SW480 (cell line): ENCODE measurements at regions not wholly inside any gene's neighbourhood (a gene's known extent, or its start where the extent isn't known, plus 50 kb on each side); places are given as distances from the start of the nearest gene placed in this dataset.
A peak's percentile ranks its signal among the peaks of the same experiment; 100 is the strongest.

Source experiments
- DNase-seq: peaks from one replicate; pipeline ENCODE4 v3.0.0-alpha.2; 2016; ENCODE audit warnings: low spot score

DNA sequence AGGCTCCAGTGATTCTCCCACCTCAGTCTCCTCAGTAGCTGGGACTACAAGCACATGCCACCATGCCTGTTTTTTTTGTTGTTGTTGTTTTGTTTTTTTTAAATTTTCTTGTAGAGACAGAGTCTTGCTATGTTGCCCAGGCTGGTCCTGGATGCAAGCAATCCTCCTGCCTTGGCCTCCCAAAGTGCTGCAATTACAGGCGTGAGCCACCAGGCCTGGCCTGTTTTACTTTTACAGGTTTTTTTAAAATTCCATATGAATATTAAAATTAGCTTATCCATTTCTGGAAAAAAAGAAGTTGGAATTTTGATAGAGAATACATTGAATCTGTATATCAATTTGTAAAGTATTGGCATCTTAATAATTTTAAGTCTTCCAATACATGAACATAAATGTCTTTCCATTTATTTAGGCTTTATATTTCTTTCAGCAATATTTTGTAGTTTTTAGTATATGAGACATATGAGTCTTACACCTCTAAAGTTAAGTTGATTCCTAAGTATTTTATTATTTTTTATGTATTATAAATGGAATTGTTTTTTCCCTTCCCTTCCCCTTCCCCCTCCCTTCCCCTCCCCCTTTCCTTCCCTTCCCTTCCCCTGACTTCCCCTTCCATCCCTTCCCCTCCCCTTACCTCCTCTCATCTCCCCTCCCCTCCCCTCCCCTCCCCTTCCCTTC is 323.5 kb upstream of the SALL1 start:
- DNase-seq, result no peak

GRCh38 chr16:51473091-51473490 is 322.0 kb upstream of the SALL1 start:
- DNase-seq, result no peak

DNA sequence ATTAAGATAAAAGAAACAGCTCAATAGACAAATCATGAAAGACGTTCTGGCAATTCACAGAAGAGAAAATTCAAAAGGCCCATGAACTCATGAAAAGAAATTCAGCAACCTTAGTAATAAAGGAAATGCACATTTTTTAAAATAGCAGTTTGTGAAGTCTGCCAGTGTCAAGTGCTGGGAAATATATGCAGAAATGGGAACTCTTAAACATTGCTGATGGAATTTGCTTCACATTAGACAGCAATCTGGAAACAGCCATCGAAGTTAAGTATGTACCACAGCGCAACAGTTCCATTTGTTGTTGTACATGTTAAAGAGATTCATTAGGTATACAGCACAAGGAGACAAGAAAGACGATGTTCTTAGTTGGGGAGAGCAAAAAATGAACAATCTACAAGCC is 319.4 kb upstream of the SALL1 start:
- DNase-seq, result no peak

DNA sequence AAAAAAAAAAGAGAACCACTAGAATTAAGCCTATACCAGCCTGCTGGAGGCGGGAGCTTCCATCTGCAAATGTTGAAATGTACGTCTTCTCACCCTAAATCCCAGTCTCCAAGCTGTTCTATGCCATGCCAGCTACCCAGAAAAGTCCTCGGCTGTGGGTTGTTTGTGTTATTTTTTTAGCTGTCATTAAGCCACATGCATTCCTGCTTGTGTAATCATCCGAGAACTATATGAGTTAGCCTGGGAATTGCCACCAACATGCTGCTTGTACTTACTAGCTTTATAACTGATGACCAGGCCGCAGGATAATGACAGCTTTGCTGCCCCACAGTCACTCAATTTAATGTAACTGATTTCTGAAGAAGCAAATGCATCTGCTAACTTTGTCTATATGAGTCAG is 313.9 kb upstream of the SALL1 start:
- DNase-seq, result peak; percentile 45

DNA sequence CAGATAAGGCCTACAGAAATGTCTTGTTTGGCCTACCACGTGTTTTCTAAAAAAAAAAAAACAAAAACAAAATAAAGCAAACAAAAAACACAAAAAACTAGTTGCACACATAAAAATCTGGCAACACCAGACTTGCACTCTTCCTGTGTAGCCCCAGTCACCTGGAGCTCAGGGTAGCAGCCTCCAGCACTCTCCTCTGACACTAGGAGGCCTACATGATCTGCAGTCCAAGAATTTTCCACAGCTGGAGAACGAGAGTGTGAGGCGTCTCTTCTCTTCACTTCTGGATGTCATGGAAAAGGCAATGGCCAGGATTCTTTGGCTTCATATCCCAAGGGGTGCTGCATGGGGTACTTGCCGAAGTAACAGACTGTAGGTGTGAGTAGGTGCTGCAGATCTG is 310.2 kb upstream of the SALL1 start:
- no peak for DNase-seq

GRCh38 chr16:51458356-51459140 is 307.5 kb upstream of the SALL1 start:
- no peak for DNase-seq

GRCh38 chr16:51457775-51458174 is 306.7 kb upstream of the SALL1 start:
- no peak for DNase-seq

DNA sequence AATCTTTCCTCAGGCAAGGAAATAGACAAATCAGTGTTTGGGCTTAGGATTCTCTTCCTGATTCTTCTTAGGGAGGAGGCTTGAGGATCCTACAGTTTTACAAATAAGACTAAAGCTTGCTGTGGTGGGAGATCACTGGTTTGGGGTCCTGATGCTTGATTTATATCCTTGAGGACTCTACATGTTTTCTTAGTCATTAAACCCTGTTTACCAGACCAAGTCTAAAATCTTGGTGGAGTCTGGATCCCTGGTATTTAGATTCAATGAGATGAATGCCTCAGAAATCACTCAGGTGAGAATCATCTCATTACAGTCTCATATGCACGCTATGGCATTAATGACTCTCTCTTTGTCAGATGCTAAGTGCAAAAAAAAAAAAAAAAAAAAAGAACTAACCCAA is 304.3 kb upstream of the SALL1 start:
- no peak for DNase-seq

DNA sequence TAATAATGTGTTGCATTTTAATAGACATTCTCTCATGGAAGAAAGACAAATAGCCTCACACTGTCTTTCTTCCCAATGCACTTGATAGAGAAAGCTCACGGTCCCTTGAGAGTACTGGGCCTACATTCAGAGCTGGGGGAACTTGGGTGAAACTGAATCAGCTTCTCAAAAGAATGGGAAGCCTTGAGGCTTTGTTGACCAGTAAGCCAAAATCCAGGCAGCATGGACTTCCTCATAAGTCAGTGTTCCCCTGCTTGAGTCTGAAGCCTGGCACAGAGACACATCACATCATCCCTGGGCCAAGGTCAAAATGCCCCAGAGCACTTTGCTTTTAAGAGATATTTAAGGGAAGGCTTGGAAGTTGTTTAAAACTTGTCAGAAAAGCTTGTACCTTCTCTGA is 302.2 kb upstream of the SALL1 start:
- no peak for DNase-seq

DNA sequence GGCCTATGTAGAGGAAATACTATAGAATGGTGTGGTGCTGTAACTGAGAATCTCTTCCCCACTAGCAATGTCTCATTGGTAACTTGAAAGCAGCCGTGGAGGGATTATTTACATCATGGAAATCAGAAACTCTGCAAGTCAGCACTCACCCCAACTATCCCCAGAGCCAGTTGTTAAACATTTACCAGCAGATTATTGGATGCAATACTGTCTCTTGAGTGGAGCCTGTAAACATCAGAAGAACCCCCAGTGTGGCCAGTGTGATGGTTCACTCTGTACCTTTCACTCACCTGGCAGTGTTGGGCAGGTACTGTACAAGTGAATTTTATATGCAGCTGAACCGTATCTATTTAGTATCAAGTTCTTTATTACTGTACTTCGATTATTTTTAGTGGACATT is 299.8 kb upstream of the SALL1 start:
- DNase-seq, result peak; percentile 25

DNA sequence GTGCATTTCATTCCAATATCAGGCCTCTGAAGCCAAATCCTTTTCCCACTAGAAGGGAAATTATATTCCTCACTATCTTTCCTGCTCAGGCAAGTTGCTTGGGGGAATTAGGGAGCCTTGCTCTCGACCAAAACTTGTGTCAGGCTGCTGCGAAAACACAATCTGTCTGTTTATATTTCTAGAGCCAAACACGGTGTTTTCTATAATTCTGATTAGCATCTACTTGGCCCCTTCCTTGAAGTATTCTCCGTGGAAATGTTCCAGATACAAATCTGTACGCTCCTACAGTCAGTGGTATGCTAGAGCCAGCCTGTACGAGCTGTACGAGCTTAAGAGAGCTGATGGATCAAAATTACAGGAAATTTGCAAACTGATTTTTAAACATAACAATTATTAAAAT is 299.3 kb upstream of the SALL1 start:
- DNase-seq, result no peak

DNA sequence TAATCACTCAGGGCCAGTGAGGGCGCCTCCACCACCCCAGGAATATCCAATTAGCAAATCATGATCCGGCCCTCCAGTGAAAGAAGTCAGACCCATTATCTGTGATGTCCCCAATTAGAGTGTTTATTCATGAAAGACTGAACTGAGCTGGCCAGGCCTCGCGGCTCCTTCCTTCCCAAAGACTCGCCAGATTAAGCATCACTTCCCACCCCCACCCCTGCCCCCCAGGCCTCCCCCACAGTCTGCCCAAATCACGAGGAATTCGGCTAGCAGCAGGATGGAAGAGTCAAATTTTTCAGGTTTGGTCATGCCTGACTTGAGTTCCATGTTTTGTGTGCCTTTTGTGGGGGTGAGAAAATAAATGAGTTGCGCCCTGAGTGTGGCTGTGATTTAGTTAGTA is 298.4 kb upstream of the SALL1 start:
- DNase-seq, result no peak

DNA sequence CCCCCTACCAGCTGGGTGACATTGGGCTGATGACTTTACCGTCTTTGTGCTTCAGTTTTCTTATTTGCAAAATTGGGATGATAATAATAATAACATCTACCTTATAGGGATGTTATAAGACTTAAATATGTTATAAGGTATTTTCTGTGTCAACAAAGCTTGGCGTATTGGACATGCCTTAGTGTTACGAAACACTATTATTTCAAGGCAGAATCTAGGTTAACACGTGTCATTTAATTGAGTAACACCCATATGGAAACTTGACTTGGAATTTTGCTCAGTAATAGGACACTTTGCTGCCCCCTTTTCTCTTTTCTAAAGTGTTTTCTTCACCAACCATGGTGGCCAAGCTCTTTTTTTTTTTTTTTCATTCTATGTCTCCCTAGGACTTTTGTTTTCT is 294.2 kb upstream of the SALL1 start:
- DNase-seq, result no peak

- no peak for DNase-seq
Observed at GRCh38 chr16:51443934-51444333, 292.9 kb upstream of the SALL1 start.

DNA sequence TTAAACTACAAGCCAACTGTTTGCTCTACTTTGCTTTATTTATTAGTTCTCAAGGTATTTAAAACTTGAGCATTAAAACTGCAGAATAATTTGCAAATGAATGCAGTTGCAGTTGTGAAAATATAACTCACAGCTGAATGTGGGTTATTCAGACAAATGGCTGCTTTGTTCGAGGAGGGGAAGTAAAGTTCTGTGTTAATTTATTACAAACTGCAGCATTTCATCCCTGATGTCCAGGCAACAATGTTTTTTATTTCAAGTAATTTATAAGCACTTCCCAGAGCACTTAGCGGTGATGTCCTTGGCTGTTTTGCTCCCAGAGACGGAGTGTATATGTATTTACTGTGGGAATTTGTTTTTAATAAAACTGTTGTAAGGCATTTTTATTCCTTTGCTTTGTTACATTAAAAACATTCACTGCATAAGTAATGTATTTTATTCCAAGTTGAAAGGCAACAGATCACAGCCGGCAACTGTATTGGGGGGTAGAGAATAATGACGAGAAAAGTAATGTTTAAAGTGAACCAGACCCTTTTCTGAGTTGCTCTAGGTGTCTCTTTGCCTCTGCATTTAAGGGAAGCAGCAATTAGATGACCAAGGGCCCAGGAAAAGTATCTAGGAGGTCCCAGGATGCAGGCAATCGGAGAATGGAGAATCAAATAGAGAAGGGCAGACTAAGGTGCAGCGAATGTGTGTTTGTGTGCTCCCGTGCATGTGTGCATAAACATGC is 291.2 kb upstream of the SALL1 start:
- no peak for DNase-seq

DNA sequence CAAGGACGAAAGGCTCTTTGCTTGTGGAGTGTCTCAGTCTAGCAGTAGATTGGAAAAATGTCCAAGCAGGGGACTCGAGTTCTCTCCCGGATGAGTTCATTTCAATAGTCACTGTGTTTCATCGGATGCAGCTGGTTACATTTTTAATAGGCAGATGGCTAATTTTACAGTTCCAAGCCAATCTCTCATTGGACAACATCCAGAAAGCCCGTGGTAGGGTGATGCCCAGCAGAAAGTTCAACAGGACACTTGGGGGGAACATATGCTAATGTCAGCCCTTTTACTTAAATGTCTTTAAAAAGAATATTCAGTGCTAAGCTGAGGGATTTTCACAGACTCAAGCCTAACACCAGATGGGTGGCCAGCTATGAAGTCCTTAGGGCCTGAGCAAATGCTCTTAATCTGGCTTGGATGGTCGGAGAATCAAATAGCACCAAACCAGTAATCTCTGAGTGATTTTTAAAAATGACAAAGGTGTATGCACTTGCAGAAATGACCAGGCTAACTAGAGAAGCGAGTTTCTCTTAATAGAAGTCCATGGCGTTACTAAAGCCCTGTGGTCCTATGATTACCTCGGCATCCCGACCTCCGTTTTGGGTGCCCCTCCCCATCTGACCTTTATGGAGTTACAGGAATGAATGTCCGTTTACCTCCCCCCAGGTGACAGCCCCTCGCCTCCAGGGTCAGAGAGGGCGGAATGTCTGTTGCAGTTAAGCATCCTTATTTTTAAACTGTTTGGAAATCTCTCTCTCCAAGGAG is 289.2 kb upstream of the SALL1 start:
- no peak for DNase-seq

DNA sequence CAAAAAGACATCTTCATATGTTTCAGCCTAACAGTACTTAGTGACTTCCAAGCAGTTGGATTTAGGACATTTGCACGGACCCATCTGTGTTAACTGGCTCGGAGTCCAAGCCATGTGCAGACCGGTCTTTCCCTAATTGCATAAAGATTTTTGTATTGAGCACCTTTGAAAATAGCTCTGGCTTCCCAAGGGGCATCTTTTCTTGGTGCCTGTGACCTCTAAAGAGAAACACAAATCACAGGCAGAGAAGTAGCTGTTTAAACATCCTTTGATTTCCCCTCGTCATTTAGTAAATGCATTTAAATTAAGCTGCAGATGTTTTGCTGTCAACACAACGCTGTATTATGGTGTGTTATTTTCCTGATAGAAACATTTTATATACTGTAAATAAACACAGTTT is 288.2 kb upstream of the SALL1 start:
- no peak for DNase-seq

GRCh38 chr16:51436742-51437141 is 285.7 kb upstream of the SALL1 start:
- DNase-seq, result peak; percentile 37

DNA sequence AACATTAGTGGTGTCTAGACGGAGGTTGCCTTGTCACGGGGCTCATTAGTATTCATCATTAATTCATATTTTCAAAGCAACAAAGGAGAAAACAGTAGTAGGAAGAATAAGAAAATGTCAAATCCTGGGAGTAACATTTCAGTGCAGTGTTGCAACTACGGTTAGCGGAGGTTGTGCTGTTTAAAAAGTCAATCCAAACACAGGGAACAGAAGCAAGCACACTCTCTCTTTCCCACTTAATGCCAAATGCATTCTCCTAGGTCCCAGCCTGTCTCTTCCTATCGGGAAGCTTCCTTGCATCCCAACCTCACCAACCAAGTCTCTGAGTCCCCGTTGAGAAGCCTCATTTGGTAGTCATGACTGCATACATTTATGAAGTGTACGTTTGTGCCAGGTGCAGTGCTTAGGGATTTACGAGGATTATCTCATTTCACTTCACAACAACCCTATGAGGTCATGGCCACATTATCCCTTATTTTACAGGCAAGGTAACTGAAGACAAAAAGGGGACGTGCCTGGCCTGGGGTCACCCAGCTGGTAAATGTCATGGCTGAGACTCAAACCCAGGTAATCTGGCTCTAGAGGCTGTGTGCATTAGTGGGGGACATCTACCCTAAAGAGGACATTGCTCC is 283.6 kb upstream of the SALL1 start:
- DNase-seq, result no peak

DNA sequence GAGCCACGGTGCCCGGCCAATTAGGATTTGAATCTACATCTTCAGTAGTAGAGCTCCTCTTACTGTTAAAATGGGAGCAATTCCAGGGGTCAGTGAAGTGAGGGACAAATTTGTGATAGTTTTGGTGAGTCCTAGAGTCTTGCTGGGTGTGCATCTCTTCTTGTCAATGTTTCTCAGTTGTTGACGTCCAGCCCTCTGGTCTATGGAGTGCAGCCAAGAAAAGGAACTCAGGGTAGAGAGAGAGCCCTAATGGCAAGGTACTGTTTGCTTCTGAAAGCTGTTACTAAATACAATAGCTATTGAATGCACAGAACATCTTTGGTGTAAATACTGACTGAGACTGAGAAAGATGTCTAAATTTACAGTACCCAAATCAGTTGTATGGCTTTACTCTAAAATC is 282.5 kb upstream of the SALL1 start:
- no peak for DNase-seq

- DNase-seq, result peak; percentile 91
Observed at GRCh38 chr16:51431517-51432241, 280.6 kb upstream of the SALL1 start.
